NCI-H69 (cell line): ENCODE measurements at regions not wholly inside any gene's neighbourhood (a gene's known extent, or its start where the extent isn't known, plus 50 kb on each side); places are given as distances from the start of the nearest gene placed in this dataset.
"Not testable (repeated sequence)": the region's sequence is repeated elsewhere in the genome, so short reads cannot be mapped to it uniquely, and the experiment has no call there.

ENCODE experiments used
- DNase-seq: peaks from one replicate; lab custom pipeline; 2025; lab: John Stamatoyannopoulos, UW

- DNase-seq = no peak
These were observed 99.5 kb downstream of the KDM5D start for GRCh38 chrY:19644889-19645638.

- DNase-seq = no peak
These were observed 106.7 kb downstream of the KDM5D start for GRCh38 chrY:19637651-19638347.

GRCh38 chrY:19628926-19629325 lies 115.6 kb downstream of the KDM5D start:
- no peak for DNase-seq

- DNase-seq = peak; percentile 53
These were observed 122.1 kb downstream of the KDM5D start for GRCh38 chrY:19622392-19622791.

GRCh38 chrY:19621756-19622155 lies 122.8 kb downstream of the KDM5D start:
- peak; percentile 38 for DNase-seq

GRCh38 chrY:19601113-19601512 lies 143.4 kb downstream of the KDM5D start:
- no peak for DNase-seq

GRCh38 chrY:19600711-19601110 lies 143.8 kb downstream of the KDM5D start:
- DNase-seq = no peak

- DNase-seq = no peak
These were observed 154.3 kb downstream of the KDM5D start for GRCh38 chrY:19590235-19590634.

- DNase-seq = no peak
These were observed 154.9 kb downstream of the KDM5D start for GRCh38 chrY:19589664-19590063.

- DNase-seq = no peak
These were observed 157.2 kb downstream of the KDM5D start for GRCh38 chrY:19587311-19587710.

GRCh38 chrY:19580990-19581389 lies 163.5 kb downstream of the KDM5D start:
- DNase-seq = not testable (repeated sequence)

GRCh38 chrY:19578281-19578874 lies 166.1 kb downstream of the KDM5D start:
- DNase-seq = no peak

GRCh38 chrY:19577250-19577649 lies 167.3 kb downstream of the KDM5D start:
- DNase-seq = no peak

GRCh38 chrY:19574939-19575338 lies 169.6 kb downstream of the KDM5D start:
- no peak for DNase-seq

- DNase-seq = no peak
These were observed 170.9 kb downstream of the KDM5D start for GRCh38 chrY:19573646-19574045.

GRCh38 chrY:19570999-19571398 lies 173.5 kb downstream of the KDM5D start:
- DNase-seq = no peak

GRCh38 chrY:19567943-19568342 lies 176.6 kb downstream of the KDM5D start:
- DNase-seq = peak; percentile 70

GRCh38 chrY:19567051-19567921 lies 177.2 kb downstream of the KDM5D start:
- peak; percentile 97 for DNase-seq

GRCh38 chrY:19559161-19559560 lies 185.4 kb downstream of the KDM5D start:
- DNase-seq = no peak

GRCh38 chrY:19549671-19550466 lies 194.7 kb downstream of the KDM5D start:
- DNase-seq = peak; percentile 50
